ENCODE measurements at regions not wholly inside any gene's neighbourhood (a gene's known extent, or its start where the extent isn't known, plus 50 kb on each side); places are given as distances from the start of the nearest gene placed in this dataset.

DNA sequence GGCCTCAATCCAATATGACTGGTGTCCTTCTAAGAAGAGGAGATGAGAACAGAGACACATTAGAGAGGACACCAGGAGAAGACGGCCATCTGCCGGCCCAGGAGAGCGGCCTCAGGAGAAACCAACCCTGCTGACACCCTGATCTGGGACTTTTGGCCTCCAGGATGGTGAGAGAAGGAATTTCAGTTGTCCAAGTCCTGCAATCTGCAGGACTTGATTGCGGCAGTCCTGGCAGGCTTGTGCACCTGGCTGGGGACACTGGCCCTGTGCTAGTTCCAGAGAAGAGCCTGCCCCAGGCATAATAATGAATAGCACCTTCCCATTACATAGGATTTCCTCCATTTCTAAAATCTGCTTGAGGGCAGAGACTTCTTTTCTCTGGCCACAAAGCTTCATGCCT is 409.9 kb upstream of the SHH start:
- Mint-ChIP-seq H3K27me3 (no peaks in the 10 kb centered on the region), H3K4me1 (ENCODE audit: low read depth) (no peaks in the 10 kb centered on the region), H3K4me3 (no peak overlapping the region), H3K36me3 (ENCODE audit: low read depth) (no peaks in the 10 kb centered on the region), H3K9me3 (no peaks in the 10 kb centered on the region), H3K27ac (no peak overlapping the region)
- no peaks in the 10 kb centered on the region for H3K27me3 ChIP-seq (ENCODE audit: control insufficient read depth in 1 of 2, insufficient read depth in 2 of 2, low read length in 2 of 2)
- ChIA-PET CTCF (no interaction called here), POLR2A (no interaction called here)
- ATAC-seq (ENCODE audit: poor library complexity) (no peak), DNase-seq (no peak)
- TF ChIP-seq, protein P1, sequence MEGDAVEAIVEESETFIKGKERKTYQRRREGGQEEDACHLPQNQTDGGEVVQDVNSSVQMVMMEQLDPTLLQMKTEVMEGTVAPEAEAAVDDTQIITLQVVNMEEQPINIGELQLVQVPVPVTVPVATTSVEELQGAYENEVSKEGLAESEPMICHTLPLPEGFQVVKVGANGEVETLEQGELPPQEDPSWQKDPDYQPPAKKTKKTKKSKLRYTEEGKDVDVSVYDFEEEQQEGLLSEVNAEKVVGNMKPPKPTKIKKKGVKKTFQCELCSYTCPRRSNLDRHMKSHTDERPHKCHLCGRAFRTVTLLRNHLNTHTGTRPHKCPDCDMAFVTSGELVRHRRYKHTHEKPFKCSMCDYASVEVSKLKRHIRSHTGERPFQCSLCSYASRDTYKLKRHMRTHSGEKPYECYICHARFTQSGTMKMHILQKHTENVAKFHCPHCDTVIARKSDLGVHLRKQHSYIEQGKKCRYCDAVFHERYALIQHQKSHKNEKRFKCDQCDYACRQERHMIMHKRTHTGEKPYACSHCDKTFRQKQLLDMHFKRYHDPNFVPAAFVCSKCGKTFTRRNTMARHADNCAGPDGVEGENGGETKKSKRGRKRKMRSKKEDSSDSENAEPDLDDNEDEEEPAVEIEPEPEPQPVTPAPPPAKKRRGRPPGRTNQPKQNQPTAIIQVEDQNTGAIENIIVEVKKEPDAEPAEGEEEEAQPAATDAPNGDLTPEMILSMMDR (IDR thresholded peaks at IDR 0.05), result no peak
- no peaks in the 10 kb centered on the region for H3K4me1 ChIP-seq (ENCODE audit: insufficient read depth, low read length)
- no peak overlapping the region for H3K4me3 ChIP-seq (ENCODE audit: low read length)
- no peaks in the 10 kb centered on the region for H3K36me3 ChIP-seq (ENCODE audit: insufficient read depth, low read length)
- H3K9me3 ChIP-seq (ENCODE audit: control insufficient read depth in 1 of 2, insufficient read depth in 1 of 2, low read length in 2 of 2), result peaks cover 0 to 26% of the 10 kb centered on the region in 2 experiments
- intact Hi-C loops (cut with DNase I, micrococcal nuclease), result no loop called here
- H3K27ac ChIP-seq (ENCODE audit: low read depth in 1 of 2, low read length in 2 of 2), result no peak overlapping the region

DNA sequence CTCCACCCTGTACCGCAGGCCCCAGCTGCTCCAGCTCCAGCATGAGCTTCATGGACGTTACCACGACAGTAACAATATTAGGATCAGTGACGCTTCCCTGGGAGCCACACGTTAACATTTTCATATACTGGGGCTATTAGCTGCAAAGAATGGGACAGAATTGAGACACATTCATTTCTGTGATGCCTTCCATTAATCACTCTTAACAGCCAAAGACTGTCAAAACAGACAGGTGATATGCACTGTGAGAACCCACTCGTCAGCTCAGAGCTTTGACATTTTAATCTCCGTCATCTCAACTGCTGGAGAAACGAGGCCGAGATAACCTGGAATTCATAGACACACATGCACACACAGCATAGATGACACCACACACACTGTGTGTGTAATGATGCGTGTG is 408.4 kb upstream of the SHH start:
- ATAC-seq (ENCODE audit: poor library complexity), result no peak
- H3K27me3 Mint-ChIP-seq, result no peaks in the 10 kb centered on the region
- POLR2A ChIA-PET, result no interaction called here
- Histone ChIP-seq H3K27ac (ENCODE audit: low read depth in 1 of 2, low read length in 2 of 2) (no peak overlapping the region), H3K27me3 (ENCODE audit: control insufficient read depth in 1 of 2, insufficient read depth in 2 of 2, low read length in 2 of 2) (no peaks in the 10 kb centered on the region), H3K36me3 (ENCODE audit: insufficient read depth, low read length) (no peaks in the 10 kb centered on the region), H3K4me3 (ENCODE audit: low read length) (no peak overlapping the region), H3K4me1 (ENCODE audit: insufficient read depth, low read length) (no peaks in the 10 kb centered on the region), H3K9me3 (ENCODE audit: control insufficient read depth in 1 of 2, insufficient read depth in 1 of 2, low read length in 2 of 2) (peaks cover 0 to 26% of the 10 kb centered on the region in 2 experiments)
- intact Hi-C loops (cut with DNase I, micrococcal nuclease), result no loop called here
- H3K4me3 Mint-ChIP-seq, result no peak overlapping the region
- DNase-seq, result no peak
- TF ChIP-seq, protein P1 (IDR thresholded peaks at IDR 0.05), result no peak
- no peak overlapping the region for H3K27ac Mint-ChIP-seq
- no peaks in the 10 kb centered on the region for H3K4me1 Mint-ChIP-seq (ENCODE audit: low read depth)
- H3K9me3 Mint-ChIP-seq, result no peaks in the 10 kb centered on the region
- CTCF ChIA-PET, result no interaction called here
- H3K36me3 Mint-ChIP-seq (ENCODE audit: low read depth), result no peaks in the 10 kb centered on the region

DNA sequence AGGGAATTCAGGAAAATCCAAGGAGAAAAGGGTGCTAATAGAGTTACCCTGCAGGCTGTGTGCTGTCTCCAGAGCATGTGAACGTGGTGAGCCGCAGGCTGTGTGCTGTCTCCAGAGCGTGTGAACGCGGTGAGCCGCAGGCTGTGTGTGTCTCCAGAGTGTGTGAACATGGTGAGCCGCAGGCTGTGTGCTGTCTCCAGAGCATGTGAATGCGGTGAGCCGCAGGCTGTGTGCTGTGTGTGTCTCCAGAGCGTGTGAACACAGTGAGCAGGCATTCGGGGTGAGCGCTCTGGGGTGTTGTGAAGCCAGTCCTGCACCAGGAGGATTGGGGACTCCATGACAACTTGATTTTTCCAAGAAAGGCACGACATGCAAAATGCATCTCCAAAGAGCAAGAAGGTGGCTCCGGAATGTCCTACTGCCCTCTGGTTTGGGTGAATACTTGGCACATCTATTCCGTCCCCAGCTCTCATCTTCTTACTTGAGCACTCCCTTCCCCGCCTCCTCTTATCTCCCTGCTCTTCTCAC is 407.9 kb upstream of the SHH start:
- DNase-seq (no peak), ATAC-seq (ENCODE audit: poor library complexity) (no peak)
- no peak overlapping the region for H3K27ac ChIP-seq (ENCODE audit: low read depth in 1 of 2, low read length in 2 of 2)
- no peak overlapping the region for H3K4me3 ChIP-seq (ENCODE audit: low read length)
- no peaks in the 10 kb centered on the region for H3K27me3 Mint-ChIP-seq
- H3K9me3 Mint-ChIP-seq, result no peaks in the 10 kb centered on the region
- no peaks in the 10 kb centered on the region for H3K36me3 Mint-ChIP-seq (ENCODE audit: low read depth)
- ChIA-PET POLR2A (no interaction called here), CTCF (no interaction called here)
- no peak overlapping the region for H3K4me3 Mint-ChIP-seq
- H3K27ac Mint-ChIP-seq, result no peak overlapping the region
- H3K4me1 ChIP-seq (ENCODE audit: insufficient read depth, low read length), result no peaks in the 10 kb centered on the region
- TF ChIP-seq, protein P1 (IDR thresholded peaks at IDR 0.05), result no peak
- peaks cover 0 to 26% of the 10 kb centered on the region in 2 experiments for H3K9me3 ChIP-seq (ENCODE audit: control insufficient read depth in 1 of 2, insufficient read depth in 1 of 2, low read length in 2 of 2)
- no peaks in the 10 kb centered on the region for H3K36me3 ChIP-seq (ENCODE audit: insufficient read depth, low read length)
- no peaks in the 10 kb centered on the region for H3K4me1 Mint-ChIP-seq (ENCODE audit: low read depth)
- intact Hi-C loops (cut with DNase I, micrococcal nuclease), result no loop called here
- no peaks in the 10 kb centered on the region for H3K27me3 ChIP-seq (ENCODE audit: control insufficient read depth in 1 of 2, insufficient read depth in 2 of 2, low read length in 2 of 2)

All from CD4-positive, alpha-beta T cell (primary cell).